HG03460 (cell line): ENCODE measurements at regions not wholly inside any gene's neighbourhood (a gene's known extent, or its start where the extent isn't known, plus 50 kb on each side); places are given as distances from the start of the nearest gene placed in this dataset.

Experiments
- ATAC-seq: cut with Tn5 transposase; IDR thresholded peaks from one replicate; pipeline ENCODE4 v1.9.1; 2021; ENCODE audit not compliant: unreplicated experiment

DNA sequence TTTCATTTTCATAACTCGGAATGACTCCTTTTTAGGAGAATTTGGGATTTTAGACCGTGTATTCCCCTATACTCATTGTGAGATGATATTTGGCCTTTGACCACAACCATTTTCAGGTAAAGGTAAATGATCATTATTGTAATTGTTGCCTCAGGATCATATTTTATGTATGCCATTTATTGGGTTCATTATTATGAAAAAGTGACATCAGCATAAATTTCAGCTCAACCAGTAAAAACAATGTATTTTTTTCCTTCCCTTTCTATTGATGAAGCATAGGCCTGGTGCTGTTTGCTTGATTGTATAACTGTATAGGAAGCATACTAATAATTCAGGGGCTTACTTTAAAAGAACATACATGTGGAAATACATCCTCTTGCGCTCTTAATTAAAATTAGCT is 832.9 kb upstream of the FANCL start:
- no peak for ATAC-seq

DNA sequence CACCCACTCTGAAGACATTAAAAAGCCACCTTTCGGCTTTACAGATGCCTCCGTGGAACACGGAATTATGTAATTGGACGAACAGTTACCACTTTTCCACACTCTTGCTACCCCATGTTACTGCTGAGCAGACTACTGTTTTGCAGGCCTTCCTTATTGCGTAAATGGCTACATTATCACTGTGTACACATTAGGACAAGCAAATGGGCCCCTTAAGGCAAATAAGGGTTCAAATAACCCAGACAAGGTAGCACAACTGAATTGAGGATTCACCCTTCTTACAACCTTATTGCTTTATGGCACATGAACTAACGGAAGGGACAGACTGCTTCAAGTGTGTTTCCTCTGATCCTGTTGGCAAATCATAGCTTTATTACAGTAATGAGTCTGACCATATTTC is 832.2 kb upstream of the FANCL start:
- no peak for ATAC-seq

DNA sequence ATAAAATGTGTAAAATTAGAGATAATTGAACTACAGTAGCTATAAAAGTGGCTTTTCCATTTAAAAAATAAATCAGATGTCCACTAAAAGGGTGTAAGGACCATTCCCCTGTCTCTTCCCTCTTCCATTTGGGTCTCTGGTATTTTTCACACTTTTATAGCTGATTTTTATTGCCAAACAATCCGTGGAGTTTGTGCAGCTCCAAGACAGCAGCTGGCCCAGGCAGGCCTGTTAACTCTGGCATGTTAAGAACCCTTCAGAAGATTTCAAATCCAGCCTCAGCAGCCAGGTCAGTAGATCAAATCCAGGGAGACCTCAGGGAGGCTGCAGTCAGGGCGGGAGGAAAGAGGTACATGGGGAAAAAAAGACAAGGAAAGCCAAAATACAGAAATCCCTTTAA is 827.1 kb upstream of the FANCL start:
- no peak for ATAC-seq

DNA sequence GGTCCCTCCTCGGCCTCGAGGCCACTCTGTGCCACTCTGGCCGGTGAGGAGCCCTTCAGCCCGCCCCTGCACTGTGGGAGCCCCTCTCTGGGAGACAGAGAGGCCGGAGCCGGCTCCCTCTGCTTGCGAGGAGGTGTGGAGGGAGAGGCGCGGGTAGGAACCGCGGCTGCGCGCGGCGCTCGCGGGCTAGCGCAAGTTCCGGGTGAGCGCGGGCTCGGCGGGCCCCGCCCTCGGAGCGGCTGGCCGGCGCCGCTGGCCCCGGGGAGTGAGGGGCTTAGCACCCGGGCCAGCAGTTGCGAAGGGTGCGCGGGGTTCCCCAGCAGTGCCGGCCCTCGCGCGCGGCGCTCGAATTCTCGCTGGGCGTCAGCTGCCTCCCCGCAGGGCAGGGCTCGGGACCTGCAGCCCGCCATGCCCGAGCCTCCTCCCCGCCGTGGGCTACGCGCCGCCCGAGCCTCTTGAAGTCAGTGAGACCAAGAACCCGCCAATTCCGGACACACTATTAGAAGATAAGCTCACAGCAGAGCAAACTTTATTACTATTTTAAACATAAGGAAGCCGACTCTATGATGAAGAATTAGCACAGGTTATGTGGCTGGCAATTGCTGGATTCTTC is 825.8 kb upstream of the FANCL start:
- ATAC-seq, result no peak

- no peak for ATAC-seq
Observed at GRCh38 chr2:59047373-59047995, 806.4 kb upstream of the FANCL start.

DNA sequence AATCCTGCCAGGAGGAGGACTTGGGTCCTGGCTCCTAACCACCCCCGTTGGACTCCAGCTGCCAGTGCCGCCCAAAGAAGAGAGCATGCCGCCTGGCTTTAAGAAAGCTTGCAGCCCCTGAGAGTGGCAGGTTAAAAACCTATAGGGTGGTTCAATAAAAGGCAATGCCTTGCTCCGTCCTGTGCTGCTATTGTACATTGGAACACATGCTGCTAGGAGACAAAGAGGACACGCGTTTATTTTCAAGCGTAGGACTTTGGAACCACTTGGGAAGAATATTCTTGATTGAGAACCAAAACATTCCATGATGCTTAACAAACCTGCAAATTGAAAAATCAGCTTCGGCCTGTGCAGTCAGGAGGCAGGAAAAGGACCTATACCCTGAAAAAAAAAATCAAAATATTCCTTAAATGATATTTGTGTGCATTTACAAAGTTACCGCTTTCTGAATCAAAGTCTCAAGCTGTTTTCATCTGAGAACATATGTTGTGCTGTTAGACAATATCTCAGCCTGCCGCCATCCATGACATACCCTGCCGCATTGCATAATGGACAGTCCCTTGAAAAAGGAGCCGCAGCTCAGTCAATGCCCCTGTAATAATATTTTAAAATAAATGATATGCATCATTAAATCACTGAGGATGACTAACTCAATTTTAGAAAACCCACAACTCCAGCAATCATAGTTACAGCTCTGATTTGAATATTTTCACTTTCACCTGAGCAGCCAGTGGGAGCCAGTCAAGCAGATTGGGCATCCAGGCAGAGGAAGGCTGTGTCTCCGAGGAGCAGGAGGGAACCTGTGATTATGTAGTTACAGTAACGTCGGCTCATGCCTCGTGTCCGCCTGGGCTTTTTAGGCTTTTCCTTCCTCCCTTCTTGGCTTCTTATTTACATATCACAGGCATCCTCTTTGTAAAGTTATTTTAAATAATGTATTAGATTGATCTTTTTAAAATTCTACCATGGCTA is 805.6 kb upstream of the FANCL start:
- ATAC-seq, result no peak

- no peak for ATAC-seq
Observed at GRCh38 chr2:59044736-59045135, 803.6 kb upstream of the FANCL start.

- no peak for ATAC-seq
Observed at GRCh38 chr2:59041139-59041538, 800.0 kb upstream of the FANCL start.

- no peak for ATAC-seq
Observed at GRCh38 chr2:59034837-59035236, 793.7 kb upstream of the FANCL start.

DNA sequence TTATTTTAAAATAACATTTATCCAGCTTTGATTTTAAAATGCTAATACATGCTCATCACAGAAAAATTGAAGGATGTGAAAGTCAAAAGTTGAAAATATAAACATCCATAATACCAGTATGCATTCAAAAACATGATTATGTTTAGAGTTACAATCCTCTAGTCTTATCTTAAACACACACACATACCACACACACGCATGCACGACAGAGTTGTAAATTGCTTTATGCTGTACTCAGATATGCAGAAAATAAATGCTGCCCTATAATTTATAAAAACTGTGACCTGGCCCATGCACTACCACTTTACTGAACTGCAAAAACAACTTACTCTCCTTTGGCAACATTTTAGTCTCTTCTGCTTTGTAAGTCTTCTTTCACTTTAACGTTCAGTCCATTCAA is 793.0 kb upstream of the FANCL start:
- ATAC-seq, result no peak

- ATAC-seq, result no peak
Observed at GRCh38 chr2:59033661-59034060, 792.5 kb upstream of the FANCL start.

- ATAC-seq, result no peak
Observed at GRCh38 chr2:59032499-59032898, 791.4 kb upstream of the FANCL start.

- no peak for ATAC-seq
Observed at GRCh38 chr2:59029058-59029457, 787.9 kb upstream of the FANCL start.

- no peak for ATAC-seq
Observed at GRCh38 chr2:59027320-59027719, 786.2 kb upstream of the FANCL start.

DNA sequence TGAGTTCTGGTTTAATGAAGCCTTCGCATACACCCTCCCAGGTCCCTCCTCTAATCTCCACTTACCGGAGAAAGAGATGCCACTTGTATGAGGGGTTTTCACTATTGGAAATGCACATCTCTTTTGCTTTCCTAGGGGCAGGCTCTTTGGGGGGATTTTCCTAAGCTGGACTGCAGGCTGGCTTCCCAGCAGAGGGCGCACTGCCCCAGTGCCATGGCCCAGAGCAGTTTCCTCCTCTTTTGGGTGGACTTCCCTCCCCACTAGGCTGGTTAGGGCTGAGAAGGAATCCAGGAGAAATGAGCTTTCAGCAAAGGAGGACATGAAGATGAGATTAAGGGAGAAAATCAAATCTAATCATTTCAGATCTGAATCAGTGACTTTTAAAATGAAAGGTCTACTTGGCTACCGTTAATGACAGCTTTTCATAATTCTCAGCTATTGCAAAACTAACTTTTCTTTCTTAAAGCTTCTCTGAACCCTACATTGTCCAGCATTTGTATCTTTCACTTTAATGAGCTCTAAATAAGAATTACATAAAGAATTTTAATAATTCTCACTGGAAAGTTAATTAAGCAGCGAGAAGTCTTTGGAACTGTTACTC is 784.1 kb upstream of the FANCL start:
- no peak for ATAC-seq

GRCh38 chr2:59021786-59022185 is 780.7 kb upstream of the FANCL start:
- no peak for ATAC-seq

- no peak for ATAC-seq
Observed at GRCh38 chr2:59019566-59020159, 778.5 kb upstream of the FANCL start.

DNA sequence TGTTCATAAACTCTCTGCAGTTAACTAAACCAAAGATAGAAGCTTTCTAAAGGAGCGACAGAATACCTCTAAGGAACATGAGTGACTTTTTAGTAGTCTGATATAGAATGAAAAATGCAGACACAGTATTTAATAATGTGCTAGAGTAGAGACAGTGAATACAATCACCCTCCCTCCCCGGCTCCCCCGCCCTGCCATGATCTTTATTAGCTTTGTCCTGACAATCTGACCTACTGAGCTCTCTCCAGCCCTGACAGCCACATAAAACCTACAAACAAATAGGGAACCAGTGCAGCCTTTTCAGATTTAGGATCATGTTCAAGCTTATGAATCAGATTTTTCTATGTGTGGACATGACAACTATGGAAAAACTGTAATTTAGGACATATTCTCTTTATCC is 777.6 kb upstream of the FANCL start:
- no peak for ATAC-seq

- ATAC-seq, result no peak
Observed at GRCh38 chr2:59015027-59015426, 773.9 kb upstream of the FANCL start.

GRCh38 chr2:59012971-59013370 is 771.8 kb upstream of the FANCL start:
- no peak for ATAC-seq

- ATAC-seq, result no peak
Observed at GRCh38 chr2:59012234-59012633, 771.1 kb upstream of the FANCL start.
